ENCODE measurements at regions not wholly inside any gene's neighbourhood (a gene's known extent, or its start where the extent isn't known, plus 50 kb on each side); places are given as distances from the start of the nearest gene placed in this dataset.

DNA sequence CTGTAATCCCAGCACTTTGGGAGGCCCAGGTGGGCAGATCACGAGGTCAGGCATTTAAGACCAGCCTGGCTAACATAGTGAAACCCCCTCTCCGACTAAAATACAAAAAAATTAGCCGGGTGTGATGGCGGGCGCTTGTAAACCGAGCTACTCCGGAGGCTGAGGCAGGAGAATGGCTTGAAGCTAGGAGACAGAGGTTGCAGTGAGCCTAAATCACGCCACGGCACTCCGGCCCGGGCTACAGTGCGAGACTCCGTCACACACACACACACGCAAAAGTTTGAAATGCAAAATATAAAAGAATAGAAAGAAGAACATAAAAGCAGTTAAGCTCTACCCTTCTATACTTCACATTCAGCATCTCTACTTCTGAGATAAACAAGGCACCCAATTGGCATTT lies 1165.9 kb upstream of the CNTN5 start:
- TF ChIP-seq CTCF (IDR thresholded peaks at IDR 0.05; ENCODE audit: control insufficient read depth, extremely low read depth, insufficient read depth) = no peak
- no peak overlapping the region for H3K4me3 ChIP-seq (ENCODE audit: low read depth, low read length)
- no peak for DNase-seq (ENCODE audit: low read depth)

GRCh38 chr11:97856666-97857065 lies 1164.1 kb upstream of the CNTN5 start:
- H3K4me3 ChIP-seq (ENCODE audit: low read depth, low read length) = no peak overlapping the region
- DNase-seq (ENCODE audit: low read depth) = no peak
- no peak for TF ChIP-seq CTCF (IDR thresholded peaks at IDR 0.05; ENCODE audit: control insufficient read depth, extremely low read depth, insufficient read depth)

DNA sequence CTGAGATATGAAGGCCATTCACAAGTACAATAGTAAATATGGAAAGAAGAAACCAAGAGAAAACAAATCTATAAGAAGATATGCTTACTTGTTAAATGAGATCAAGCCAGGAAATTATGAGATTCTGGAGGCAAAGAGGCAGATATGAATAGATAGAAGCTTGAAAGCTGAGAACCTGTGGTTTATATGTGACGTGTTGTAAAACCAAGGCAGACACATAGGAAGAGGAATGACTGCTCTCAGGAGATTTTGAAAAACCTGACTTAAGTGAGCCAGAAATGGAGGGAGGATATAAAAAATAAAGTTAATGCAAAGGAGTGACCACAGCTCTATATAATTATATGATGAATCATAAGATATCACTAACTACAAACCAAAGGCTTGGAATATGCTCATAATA lies 1160.5 kb upstream of the CNTN5 start:
- no peak for DNase-seq (ENCODE audit: low read depth)
- H3K4me3 ChIP-seq (ENCODE audit: low read depth, low read length) = no peak overlapping the region
- TF ChIP-seq CTCF (IDR thresholded peaks at IDR 0.05; ENCODE audit: control insufficient read depth, extremely low read depth, insufficient read depth) = no peak

GRCh38 chr11:97862021-97862420 lies 1158.7 kb upstream of the CNTN5 start:
- TF ChIP-seq CTCF (IDR thresholded peaks at IDR 0.05; ENCODE audit: control insufficient read depth, extremely low read depth, insufficient read depth) = no peak
- H3K4me3 ChIP-seq (ENCODE audit: low read depth, low read length) = no peak overlapping the region
- DNase-seq (ENCODE audit: low read depth) = no peak

DNA sequence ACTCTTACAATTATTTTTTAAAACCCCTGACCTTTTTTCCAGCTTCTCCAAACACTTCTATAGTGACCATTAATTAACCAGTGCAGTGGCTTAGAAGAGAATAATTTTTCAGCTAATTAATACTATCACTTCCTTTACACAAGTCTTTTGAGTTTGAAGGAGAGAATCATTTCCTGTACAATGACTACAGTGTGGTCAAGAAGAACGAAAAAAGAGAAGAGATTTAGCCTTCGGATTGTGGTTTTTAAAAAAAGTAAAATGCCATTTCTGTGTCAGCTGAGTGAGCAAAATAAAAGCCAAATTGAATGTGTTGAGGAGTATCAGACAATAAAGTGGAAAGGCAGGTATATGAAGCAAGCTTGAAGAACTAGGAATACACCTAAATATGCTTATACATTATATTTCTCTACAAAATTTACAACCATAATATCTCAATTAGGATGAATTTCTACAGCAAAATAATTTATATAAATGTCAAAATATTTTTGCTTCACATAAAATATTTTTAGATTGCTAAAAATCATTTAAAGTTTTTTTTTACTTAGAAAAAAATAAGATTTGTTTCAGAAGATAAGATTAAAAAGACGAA lies 1155.2 kb upstream of the CNTN5 start:
- TF ChIP-seq CTCF (IDR thresholded peaks at IDR 0.05; ENCODE audit: control insufficient read depth, extremely low read depth, insufficient read depth) = no peak
- no peak overlapping the region for H3K4me3 ChIP-seq (ENCODE audit: low read depth, low read length)
- no peak for DNase-seq (ENCODE audit: low read depth)

GRCh38 chr11:97871816-97872215 lies 1148.9 kb upstream of the CNTN5 start:
- H3K4me3 ChIP-seq (ENCODE audit: low read depth, low read length) = no peak overlapping the region
- no peak for TF ChIP-seq CTCF (IDR thresholded peaks at IDR 0.05; ENCODE audit: control insufficient read depth, extremely low read depth, insufficient read depth)
- DNase-seq (ENCODE audit: low read depth) = no peak

- no peak for TF ChIP-seq CTCF (IDR thresholded peaks at IDR 0.05; ENCODE audit: control insufficient read depth, extremely low read depth, insufficient read depth)
- DNase-seq (ENCODE audit: low read depth) = no peak
- H3K4me3 ChIP-seq (ENCODE audit: low read depth, low read length) = no peak overlapping the region
Measured at GRCh38 chr11:97880209-97880608, 1140.5 kb upstream of the CNTN5 start.
